ENCODE measurements at regions not wholly inside any gene's neighbourhood (a gene's known extent, or its start where the extent isn't known, plus 50 kb on each side); places are given as distances from the start of the nearest gene placed in this dataset.
"Not testable (repeated sequence)": the region's sequence is repeated elsewhere in the genome, so short reads cannot be mapped to it uniquely, and the experiment has no call there.

- no peak for DNase-seq
Measured at GRCh38 chr2:21353879-21354679, 230.3 kb downstream of the TDRD15 start.

DNA sequence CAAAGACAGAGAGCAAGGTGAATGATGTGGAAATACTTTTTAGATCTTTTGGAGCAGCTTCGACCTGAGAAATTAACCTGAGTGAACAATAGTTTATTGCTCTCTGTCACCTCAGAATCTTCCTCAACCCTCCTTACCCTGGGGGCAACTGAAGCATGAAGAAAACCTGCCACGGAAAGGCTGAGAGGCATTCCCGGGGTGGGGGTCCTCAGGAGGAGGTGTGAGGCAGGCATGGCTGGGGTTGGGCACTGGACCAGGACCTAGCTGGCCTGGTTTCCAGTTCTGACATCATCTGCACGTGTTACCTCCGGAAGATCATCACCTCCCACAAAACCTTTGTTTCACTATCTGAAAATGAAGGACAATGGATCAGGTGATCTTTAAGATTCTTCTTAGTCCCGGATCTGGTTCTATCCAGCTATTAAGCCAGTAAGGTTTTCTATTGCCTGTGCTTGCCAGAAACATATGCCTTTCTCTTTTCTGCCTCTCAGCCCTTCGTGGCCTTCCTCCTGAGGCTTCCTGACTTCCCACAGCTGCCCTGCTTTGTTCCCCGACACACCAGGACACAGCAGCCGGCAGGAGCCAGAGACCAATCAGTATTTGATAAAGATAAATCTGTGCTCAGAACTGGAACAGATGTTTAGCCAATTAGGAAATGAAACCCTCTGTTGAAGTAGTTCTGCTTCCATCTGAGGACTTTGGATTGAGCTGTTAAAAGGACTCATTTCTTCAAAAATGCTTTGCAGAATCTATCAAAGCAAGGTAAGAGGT is 232.5 kb downstream of the TDRD15 start:
- no peak for DNase-seq

- DNase-seq, result no peak
Measured at GRCh38 chr2:21356857-21357255, 233.1 kb downstream of the TDRD15 start.

DNA sequence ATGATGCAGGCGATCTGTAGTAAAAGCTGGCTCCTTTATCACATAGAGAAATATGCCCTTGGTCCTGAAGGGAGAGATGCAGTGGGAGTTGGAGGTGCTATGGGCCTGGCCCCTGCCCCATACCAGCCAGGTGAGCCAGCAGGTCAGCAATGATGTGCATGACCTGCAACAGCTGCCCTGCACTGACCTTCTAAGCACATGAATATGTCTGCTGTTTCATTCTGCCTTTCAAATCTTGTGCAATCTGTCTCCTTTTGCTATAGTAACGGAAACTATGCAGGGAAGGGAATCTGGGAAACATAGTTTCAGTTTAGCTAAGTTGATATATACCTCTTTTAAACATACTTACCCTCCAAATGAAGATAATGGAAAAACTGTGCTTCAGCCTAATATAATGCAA is 235.2 kb downstream of the TDRD15 start:
- no peak for DNase-seq

- no peak for DNase-seq
Measured at GRCh38 chr2:21361384-21361783, 237.6 kb downstream of the TDRD15 start.

- DNase-seq, result peak; percentile 14
Measured at GRCh38 chr2:21361957-21362486, 238.3 kb downstream of the TDRD15 start.

- DNase-seq, result peak; percentile 4
Measured at GRCh38 chr2:21363364-21363763, 239.6 kb downstream of the TDRD15 start.

DNA sequence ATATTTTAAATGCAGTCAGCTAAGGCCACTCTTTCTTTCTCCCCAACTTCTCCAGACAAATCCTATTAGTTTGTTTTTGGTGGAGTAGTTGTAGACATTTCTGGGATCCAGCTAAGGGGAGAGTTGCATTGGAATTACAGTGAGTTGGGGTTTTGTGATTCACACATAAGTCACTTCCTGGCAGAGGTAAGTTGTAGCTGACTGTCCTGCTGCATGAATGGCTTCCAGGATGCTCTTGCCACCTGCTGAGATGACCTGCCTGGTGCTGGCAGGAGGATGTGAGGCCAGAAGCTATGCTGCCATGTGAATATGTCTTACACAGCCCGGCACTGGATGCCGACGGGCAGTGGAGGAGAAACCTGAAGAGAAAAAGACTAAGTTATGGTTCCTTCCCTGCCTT is 243.7 kb downstream of the TDRD15 start:
- peak; percentile 15 for DNase-seq

- DNase-seq, result no peak
Measured at GRCh38 chr2:21369787-21370186, 246.0 kb downstream of the TDRD15 start.

DNA sequence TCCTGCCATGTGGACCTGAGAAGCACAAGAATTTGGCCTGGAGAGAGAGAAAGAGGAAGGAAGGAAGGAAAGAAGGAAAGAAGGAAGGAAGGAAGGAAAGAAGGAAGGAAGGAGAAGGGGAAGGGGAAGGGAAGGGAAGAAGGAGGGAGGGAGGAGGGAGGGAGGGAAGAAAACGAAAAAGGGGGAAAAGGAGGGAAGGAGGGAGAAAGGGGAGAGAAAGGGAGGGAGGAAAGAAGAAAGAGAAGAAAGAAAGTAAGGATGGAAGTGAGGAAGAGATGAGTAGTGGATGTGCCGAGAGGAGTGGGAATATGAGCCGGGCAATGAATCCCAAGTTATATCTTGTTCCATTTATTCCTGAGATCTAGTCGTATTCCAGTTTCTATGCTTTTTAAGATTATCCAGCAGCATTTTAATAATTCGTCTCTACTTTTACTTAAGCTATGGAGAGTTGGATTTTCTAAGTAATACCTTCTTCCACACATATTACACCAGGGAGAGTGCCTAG is 247.8 kb downstream of the TDRD15 start:
- DNase-seq, result no peak

DNA sequence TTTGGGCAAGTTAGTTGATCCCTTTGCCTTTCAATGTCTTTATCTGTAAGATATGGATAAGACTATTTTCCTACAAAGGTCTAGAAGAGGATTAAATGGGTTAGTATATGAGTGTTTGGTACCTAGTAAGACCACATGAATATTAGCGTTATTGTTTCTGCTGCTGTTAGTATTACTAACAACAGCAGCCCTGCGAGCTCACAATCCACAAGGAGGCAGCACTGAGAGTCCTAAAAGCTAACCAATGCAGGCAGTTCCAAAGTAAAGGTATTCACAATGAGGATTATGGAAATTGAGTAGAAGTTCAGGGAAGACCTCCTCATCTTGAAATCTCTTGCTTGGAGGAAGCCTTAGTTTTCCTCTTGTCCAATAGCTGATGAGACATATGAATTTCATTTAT is 248.9 kb downstream of the TDRD15 start:
- peak; percentile 64 for DNase-seq

DNA sequence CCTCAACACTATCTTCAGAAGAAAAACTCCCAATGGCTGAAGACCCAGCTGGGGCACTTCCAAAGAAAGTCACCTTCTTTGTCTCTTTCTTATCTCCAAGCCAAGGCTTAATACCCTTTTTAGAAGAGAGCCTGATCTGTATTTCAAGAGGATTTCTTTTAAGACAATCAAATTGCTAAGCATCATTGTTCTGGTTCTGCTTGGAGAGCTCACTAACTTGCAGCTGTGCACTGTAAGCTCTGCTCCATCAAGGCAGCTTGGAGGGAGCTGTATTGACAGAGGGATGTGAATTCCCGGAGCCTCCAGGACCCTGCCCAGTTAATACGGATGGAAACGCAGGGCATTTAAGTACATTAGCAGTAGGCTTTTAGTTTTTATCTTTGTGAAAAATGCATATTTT is 253.1 kb downstream of the TDRD15 start:
- DNase-seq, result no peak

DNA sequence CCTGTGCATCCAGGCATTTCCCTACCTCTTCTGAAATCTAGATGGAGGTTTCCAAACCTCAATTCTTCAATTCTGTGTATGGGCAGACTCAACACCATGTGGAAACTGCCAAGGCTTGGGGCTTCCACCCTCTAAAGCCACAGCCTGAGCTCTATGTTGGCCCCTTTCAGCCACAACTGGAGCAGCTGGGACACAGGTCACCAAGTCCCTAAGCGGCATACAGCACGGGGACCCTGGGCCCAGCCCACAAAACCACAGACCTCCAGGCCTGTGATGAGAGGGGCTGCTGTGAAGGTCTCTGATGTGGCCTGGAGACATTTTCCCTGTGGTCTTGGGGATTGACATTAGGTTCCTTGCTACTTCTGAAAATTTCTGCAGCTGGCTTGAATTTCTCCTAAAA is 255.4 kb downstream of the TDRD15 start:
- no peak for DNase-seq

DNA sequence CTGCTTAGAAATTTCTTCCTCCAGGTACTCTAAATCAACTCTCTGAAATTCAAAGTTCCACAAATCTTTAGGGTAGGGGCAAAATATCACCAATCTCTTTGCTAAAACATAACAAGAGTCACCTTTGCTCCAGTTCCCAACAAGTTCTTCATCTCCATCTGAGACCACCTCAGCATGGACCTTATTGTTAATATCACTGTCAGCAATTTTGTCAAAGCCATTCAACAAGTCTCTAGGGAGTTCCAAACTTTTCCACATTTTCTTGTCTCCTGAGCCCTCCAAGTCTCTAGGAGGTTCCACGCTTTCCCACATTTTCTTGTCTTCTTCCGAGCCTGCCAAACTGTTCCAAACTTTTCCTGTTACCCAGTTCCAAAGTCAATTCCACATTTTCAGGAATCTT is 255.9 kb downstream of the TDRD15 start:
- not testable (repeated sequence) for DNase-seq

DNA sequence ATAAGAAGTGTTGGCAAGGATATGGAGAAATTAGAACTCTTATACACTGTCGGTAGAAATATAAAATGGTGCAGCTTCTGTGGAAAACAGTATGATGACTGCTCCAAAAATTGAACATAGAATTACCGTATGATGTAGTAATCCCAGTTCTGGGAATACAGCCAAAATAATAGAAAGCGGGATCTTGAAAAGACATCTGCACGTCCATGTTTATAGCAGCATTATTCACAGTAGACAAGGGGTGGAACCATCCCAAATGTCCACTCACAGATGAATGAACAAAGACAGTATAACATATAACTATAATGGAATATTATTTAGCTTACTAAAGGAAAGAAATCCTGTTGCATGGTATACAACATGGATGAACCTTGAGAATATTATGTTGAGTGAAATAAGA is 257.7 kb downstream of the TDRD15 start:
- no peak for DNase-seq

DNA sequence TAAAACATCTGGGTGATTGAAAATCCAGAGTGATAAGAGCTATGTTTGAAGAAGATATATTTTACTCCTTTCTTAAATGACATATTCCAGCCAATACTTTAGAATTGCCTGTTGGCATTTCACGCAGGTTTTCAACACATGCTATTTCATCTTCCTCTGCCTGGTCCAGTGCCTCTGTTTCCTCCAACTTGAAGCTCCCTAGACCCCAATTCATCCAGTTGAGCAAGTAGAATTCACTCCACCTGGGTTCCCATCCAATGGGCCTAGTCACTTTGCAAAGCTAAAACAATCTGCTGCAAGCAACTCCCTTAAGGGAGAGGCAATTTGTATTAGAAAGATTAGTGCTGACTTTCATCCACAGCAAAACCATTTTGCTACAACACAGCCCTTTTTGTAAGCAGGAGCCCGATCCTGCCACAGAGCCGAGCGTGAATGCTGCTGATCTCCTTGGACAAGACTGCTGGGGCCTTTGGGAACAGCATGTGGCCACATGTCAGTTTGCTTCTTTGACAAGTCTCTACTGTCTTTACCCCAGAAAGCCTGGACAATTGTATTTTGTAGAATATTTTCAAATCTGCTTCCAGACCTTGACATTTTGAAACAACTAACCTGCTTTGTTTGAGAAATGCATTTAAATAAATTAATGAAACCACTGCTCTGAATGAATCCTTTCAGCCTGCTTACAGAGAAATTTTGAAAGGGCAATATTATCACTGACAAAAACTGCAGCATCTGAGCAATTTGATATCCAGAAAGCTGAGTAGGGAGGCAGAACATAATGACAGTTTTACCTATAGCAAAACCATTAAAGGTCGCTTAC is 259.1 kb downstream of the TDRD15 start:
- DNase-seq, result no peak

- no peak for DNase-seq
Measured at GRCh38 chr2:21386666-21387065, 262.9 kb downstream of the TDRD15 start.

DNA sequence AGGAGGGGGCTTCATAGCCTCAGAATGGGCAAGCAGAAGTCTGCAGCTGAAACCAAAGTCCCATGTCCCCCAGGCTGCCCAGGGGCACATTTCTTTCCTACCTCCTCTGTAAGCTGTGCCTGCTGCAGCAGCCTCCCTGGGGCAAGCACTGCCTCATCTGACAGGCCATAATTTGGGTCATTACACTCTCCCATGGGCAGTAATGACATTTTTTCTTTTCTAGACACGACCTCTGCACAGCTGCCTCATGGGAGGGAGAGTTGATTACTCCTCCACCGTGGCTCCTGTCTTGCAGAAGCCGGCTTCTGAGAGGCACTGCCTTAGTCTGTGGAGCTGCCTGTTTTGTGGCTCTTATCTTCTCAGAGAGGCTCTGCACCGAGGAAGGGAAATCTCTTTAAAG is 268.9 kb downstream of the TDRD15 start:
- no peak for DNase-seq

- DNase-seq, result no peak
Measured at GRCh38 chr2:21393173-21393572, 269.4 kb downstream of the TDRD15 start.

GRCh38 chr2:21395366-21395765 is 271.6 kb downstream of the TDRD15 start:
- DNase-seq, result peak; percentile 53

DNA sequence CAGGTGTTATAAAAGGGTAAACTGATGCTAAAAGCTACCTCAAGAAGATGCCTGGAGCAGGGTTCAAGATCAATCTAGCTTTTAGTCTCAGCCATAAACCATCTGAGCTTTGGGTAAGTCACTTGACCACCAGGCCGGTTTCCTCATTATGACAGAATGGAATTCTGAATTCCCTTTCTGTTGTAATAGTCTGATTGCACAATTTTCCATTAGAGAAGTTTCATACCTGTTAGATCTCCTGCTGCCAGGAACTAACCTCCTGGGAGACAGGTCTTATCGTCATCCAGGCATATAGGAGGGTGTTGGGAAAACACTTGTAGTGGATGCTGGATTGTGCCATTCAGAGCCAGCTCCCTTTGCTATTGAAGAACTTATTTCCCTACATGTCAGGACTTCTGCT is 272.5 kb downstream of the TDRD15 start:
- no peak for DNase-seq

DNA sequence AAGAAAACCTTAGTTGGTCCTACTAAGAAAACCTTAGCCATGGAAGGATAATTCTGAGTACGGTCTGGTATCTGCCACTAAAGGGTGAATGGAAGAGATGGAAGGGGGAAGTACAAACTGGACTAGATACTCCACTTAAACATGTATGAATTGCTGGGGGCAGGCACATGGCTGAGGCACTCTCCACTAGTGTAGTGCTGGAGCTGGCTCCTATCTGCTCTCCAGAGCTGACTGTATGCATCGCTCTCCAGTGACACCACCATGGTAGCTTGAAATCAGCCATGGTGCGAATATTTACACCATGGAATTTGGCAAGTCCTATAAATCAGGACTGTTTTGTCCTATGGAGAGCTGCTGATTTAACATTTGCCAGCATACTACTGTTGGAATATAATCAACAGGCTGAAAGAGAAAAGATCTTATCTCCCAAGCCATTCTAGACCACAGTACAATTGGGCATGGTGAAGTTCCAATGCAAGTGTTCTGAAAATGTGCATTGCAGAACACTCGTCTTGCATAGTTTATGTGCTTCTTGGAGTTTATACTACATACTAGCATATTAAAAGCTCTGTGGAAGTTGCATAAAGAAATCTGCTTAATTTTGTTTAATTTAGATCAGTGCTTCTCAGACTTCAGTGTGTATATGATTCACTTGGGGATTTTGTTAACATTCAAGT is 277.4 kb downstream of the TDRD15 start:
- DNase-seq, result no peak

Data from DMS53 (cell line).